GOT3 (cell line): ENCODE measurements at regions not wholly inside any gene's neighbourhood (a gene's known extent, or its start where the extent isn't known, plus 50 kb on each side); places are given as distances from the start of the nearest gene placed in this dataset.

Source experiments
- DNase-seq: peaks from one replicate; lab custom pipeline; 2025; ENCODE audit warnings: mixed read lengths; lab: John Stamatoyannopoulos, UW

- DNase-seq: no peak
Measured at GRCh38 chr10:104505521-104506042, 135.5 kb upstream of the SORCS3 start.

GRCh38 chr10:104509981-104510380 lies 131.1 kb upstream of the SORCS3 start:
- DNase-seq: no peak

GRCh38 chr10:104510644-104511043 lies 130.4 kb upstream of the SORCS3 start:
- no peak for DNase-seq

- no peak for DNase-seq
Measured at GRCh38 chr10:104512800-104513199, 128.3 kb upstream of the SORCS3 start.

GRCh38 chr10:104515678-104516199 lies 125.4 kb upstream of the SORCS3 start:
- DNase-seq: no peak

- no peak for DNase-seq
Measured at GRCh38 chr10:104516986-104517385, 124.1 kb upstream of the SORCS3 start.

GRCh38 chr10:104517946-104518345 lies 123.1 kb upstream of the SORCS3 start:
- DNase-seq: no peak

GRCh38 chr10:104518891-104519290 lies 122.2 kb upstream of the SORCS3 start:
- DNase-seq: no peak

GRCh38 chr10:104520653-104521052 lies 120.4 kb upstream of the SORCS3 start:
- no peak for DNase-seq

GRCh38 chr10:104521901-104522694 lies 119.0 kb upstream of the SORCS3 start:
- no peak for DNase-seq

- DNase-seq: no peak
Measured at GRCh38 chr10:104526188-104526587, 114.9 kb upstream of the SORCS3 start.

- no peak for DNase-seq
Measured at GRCh38 chr10:104527013-104527412, 114.1 kb upstream of the SORCS3 start.

GRCh38 chr10:104540181-104540580 lies 100.9 kb upstream of the SORCS3 start:
- DNase-seq: no peak

- no peak for DNase-seq
Measured at GRCh38 chr10:104541820-104542219, 99.3 kb upstream of the SORCS3 start.

GRCh38 chr10:104546336-104546735 lies 94.8 kb upstream of the SORCS3 start:
- DNase-seq: no peak

- DNase-seq: no peak
Measured at GRCh38 chr10:104546756-104547155, 94.3 kb upstream of the SORCS3 start.

GRCh38 chr10:104548090-104548489 lies 93.0 kb upstream of the SORCS3 start:
- no peak for DNase-seq

- DNase-seq: no peak
Measured at GRCh38 chr10:104556831-104557230, 84.3 kb upstream of the SORCS3 start.

GRCh38 chr10:104557966-104558365 lies 83.1 kb upstream of the SORCS3 start:
- no peak for DNase-seq

- no peak for DNase-seq
Measured at GRCh38 chr10:104559935-104560334, 81.2 kb upstream of the SORCS3 start.

- DNase-seq: no peak
Measured at GRCh38 chr10:104563051-104563450, 78.0 kb upstream of the SORCS3 start.

- no peak for DNase-seq
Measured at GRCh38 chr10:104563548-104563947, 77.5 kb upstream of the SORCS3 start.

- DNase-seq: no peak
Measured at GRCh38 chr10:104574427-104574826, 66.7 kb upstream of the SORCS3 start.

- DNase-seq: no peak
Measured at GRCh38 chr10:104574838-104575237, 66.3 kb upstream of the SORCS3 start.
